ENCODE measurements at regions not wholly inside any gene's neighbourhood (a gene's known extent, or its start where the extent isn't known, plus 50 kb on each side); places are given as distances from the start of the nearest gene placed in this dataset.

DNA sequence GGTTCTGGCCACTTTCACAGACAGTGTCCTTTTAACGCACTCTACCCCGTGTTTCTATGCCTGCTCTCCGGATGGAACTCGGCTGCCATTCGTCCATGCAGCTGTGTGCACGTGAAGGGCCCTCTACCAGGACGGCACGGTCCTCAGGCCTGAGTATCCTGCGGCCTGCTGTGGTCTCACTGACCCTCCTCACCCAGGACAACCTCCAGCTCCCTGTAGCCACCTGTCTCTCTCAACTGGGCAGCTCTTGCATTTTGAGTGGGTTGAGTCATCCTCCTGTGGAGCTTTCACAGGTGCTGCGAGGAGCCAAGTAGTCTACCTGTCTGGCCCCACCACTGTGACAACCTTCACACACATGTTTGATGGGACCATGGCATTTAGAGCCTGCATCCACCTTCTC is 321.7 kb upstream of the TSHZ3 start:
- no peak for DNase-seq

DNA sequence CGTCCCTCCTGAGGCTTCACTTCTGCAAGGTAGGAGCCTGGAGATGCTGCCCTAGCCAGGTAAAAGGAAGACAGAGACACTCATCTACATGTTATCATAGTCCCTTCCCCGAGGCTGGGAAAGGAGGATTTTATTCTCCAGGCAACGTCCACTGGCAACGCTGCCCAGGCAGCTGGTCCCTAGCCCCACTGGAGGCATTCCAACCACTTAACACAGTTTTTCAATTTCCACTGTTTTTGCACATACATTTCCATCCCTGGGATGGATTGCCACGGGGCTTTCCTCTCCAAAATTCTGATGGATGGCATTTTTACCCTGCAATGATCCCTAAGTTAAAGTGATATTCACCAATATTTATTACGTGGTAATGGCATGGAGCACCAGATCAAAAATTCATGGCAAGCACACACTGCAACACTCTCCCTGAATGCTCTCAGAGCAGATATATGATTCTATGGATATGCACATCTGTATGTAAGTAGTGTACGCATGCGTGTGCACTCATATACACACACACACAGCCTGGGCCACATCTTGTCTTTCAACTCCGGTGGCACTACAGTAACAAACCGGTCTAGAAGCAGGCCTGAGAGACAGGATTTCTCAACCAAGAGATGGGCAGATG is 322.3 kb upstream of the TSHZ3 start:
- DNase-seq, result no peak

DNA sequence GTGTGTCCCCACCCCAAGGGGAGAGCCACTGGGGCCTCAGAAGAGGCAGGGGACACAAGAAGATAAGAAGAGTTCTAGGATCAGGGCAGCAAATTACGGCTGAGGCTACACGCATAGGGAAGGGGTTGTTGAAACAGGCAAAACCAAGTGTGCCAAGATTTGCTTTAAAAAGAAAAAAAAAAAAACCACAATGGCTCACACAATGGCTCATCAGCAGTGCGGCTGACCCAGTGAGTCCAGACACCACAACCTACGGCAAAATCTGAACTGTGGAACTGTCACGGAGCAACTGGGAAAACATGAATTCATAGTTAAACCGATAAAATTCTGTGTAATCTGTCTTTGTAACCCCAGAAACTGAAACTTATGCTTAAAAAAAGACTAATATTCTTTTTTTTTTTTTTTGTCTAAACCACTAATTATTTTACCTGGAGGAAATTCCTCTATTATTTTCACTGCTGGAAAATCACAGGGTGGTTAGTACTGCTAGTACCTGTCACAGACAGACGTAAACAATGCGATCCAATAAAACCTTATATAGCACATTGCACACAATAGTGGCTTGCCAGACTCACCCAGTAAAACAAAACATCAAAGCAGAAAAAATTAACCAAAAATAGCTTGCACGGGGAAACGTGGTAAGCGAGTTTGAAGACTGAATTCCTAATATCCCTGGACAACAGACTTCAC is 325.4 kb upstream of the TSHZ3 start:
- no peak for DNase-seq

DNA sequence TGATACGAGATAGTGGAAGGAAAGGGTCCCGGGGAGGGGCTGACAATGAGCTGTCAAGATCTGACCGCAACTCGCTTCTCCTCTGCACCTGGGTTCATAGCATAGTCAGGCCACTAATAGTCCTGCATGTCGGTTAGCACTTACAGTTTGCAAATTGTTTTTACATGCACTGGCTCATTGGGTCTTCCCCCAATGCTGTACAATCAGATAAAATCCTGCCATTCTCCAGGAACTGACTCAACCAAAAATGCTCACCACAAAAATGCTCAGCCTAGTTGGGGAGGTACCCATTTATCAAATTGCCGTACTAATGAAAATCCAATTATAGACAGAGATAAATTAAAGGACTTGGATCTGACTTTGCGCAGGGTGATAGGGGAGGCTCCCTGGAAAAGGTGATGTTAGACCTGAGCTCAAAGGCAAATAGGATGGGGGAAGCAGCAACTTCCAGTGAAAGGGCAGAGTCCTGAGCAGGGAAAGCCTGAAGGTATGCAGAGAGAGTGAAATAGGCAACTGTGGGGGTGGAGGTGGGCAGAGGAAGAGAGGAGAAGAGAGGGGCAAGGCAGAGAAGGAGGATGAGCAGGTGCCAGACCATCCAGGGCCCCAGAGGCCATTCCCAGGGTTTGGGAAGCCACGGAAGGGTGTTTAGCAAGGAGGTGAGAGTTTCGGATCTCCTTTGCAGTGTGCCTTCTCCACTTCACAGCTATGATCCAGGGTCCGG is 326.1 kb upstream of the TSHZ3 start:
- DNase-seq, result no peak

DNA sequence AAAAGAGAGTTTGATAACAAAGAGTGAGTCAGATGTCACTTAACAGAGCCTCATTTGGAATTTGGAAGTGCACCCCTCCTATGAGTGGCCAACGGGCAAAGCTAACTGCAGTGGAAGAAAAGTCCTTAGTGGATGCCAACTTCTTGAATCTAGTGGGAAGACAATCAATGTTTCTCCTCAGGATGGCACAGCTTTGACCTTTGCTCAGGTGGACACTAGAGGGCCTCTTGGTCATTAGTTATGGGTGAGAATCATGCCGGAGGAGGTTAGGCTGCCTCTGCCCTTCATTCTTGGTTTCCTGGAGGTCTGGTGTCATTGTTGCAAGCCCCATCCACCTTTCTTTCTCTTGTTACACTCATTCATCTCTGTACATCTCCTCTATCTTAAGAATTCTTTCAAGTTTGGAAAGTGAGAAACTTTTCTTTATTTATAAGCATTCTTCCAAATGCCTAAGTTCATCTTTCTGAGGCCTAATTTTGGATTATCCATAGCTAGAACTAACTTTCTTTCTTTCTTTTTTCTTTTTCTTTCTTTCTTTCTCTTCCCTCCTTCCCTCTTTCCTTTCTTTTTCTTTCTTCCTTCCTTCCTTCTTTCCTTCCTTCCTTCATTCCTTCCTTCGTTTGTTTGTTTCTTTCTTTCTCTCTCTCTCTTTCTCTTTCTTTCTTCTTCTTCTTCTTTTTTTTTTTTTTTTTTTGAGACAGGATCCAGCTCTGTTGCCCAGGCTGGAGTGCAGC is 327.2 kb upstream of the TSHZ3 start:
- DNase-seq, result no peak

DNA sequence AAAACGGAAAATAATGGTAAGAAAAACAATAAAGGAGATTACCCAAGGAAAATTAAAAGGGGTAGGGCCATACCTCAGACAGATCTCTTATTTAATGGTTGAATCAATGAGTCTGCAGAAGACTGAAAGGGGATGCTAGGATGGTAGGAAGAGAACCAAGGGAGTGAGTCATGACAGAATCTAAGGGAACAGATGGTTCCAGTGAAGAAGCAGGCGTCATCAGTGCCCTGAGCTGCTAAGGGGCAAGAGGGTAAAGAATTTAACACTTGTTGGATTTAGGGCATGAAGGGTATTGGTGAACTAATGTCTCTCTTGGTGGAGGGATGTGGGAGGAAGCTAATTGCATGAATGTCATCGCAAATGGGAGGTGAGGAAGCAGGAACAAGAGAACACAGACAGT is 329.2 kb upstream of the TSHZ3 start:
- no peak for DNase-seq

DNA sequence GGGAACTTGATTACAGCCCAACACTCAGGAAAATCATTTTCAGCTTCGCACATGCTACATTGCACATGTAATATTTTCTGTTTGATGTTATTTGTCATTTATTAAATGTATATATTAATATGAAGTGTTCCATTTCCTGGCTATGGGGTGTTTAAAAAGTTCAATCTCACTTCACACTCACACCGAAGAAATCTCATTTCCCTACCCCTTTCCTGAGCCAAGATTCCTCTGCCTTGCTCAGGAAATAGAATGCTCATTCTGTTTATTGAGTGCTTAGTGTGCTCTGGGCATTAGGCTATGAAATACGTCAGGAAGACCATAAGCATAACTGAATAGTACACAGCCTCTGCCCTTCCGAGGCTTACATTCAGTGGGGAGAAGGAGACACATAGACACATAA is 331.9 kb upstream of the TSHZ3 start:
- DNase-seq, result no peak

DNA sequence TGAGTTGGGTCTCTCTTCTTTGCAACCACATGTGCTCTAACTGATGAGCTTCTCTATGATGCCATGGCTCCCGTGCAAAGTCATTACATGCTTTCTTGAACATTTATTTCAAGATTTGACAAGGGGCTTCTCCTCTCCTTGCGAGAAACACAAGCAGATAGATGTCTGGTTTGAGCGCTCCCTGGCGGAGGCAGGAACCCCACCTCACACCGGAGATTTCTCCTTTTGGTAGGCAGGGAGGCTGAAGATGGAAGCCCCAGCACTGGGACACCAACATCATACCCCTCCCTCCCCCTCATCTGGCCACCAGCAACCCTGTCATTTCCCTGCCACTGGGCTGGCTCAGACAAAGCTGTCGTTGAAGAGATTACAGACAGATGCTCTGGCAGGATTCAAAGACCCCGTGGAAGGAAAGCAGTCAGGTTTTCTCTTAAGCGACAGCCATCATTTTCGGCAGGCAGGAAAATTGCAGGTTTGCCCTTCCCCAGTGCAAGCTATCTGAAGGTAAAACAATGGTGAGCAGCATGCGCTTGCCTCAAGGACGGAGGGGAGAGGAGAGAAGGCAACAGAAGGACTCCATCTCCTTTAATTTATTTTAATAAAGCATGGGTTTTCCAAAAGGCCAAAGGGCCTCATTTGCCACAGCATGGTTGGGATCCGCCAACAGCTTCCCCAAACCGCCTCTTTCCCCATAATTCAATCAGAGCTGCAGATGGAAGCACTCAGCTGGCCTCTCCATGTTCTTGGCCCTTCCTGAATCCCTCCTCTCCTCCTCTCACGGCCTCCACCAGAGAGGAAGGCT is 344.1 kb upstream of the TSHZ3 start:
- no peak for DNase-seq

DNA sequence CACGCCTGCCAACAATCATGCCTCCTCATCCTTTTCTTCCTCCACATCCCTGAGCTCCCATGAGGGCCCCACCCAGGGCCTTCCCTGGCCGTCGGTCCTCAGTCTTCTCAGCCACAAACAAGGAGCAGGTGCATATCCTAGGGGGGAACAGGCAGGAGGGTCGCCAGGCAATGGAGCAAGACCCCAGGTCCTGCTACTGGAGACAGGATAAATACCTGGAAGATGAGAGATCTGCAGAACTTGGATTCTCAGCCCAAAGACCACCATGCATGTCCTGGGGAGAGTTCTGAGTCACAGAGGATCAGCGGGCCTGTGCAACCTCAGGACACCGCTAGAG is 344.7 kb upstream of the TSHZ3 start:
- no peak for DNase-seq

DNA sequence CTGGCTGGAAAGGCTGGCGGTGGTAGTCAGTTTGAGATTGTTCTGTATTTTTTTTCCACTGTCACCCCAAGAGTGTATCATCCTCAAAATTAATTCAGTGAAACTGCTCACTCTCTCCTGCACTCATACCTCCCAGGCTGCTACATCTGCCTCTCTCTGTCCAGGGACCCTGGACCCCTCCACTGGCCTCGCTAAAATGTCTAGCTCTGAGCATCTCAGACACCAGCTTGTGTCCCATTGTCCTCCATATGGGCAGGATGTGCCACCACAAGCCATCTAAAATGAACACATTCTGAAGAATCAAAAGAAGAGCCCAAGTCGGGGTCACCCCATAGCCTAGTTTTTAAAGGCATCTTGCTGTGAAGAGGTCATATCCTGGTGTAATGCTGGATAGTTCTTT is 345.5 kb upstream of the TSHZ3 start:
- no peak for DNase-seq

DNA sequence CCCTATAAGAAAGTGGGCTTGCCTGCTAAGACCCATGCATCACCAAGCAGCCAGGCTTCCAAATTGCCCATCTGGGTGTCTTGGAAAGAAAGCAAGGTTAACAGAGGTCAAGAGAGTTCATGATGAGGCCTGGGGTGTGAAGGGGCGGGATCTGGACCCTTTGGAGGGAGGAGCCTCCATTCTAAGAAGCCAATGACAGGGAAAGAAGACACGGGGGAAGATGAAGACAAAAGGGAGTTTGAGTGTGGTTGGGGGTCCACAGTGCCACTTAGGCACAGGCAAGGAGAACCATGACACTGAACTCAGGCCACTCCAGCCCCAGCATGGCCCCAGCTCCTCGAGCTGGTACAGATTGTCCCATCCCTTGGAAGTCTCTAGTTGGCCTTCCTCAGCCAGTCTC is 350.2 kb upstream of the TSHZ3 start:
- DNase-seq, result no peak

DNA sequence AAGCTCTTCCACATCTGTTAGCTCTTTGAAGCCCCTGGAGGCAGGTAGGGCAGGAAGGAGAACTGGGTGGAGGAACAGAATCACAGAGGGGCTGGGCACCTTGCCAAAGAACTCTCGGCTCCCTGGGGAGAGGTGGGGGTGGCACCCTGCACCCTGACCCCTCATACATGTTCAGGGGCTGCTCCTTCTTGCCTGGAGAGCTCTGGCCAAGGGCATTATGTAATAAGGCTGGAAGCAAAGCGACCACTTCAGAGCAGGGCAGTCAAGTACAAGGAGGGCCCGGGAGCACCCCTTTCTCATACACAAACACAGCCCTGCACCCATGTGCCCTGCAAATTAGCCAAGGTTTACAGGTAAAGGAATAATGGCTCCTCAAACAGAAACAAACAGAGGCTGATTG is 351.9 kb upstream of the TSHZ3 start:
- DNase-seq, result no peak

DNA sequence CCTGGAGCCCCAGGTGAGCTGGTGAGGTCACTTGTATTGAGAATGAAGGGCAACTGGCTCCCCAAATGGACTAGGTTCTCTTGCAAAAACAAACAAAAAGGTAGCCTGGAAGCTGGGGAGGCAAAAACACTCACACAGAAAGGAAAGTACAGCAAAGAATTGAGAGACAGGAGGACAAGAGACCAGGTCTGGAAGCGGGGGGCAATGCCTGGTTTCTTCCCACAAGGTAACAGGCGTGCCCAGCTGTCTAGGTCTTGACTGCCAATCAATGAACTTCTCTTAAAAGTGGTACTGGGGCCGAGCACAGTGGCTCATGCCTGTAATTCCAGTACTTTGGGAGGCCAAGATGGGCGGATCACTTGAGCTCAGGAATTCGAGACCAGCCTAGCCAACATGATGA is 356.4 kb upstream of the TSHZ3 start:
- no peak for DNase-seq

DNA sequence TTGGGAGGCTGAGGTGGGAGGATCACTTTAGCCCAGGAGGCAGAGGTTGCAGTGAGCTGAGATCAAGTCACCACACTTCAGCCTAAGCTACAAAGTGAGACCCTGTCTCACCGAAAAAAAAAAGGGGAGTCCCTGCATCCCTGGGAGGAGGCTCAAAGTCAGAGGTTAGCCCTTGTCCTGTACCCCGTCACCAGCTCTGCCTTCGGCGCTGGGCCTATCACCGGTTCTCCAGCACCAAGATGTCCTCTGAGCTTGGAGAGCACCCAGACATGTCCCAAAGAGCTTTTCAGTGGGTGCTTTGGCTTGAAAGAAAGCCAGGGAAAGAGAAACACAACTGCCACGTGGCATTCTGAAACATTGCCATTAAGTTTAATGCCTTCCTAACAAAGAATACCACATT is 356.9 kb upstream of the TSHZ3 start:
- DNase-seq, result no peak

DNA sequence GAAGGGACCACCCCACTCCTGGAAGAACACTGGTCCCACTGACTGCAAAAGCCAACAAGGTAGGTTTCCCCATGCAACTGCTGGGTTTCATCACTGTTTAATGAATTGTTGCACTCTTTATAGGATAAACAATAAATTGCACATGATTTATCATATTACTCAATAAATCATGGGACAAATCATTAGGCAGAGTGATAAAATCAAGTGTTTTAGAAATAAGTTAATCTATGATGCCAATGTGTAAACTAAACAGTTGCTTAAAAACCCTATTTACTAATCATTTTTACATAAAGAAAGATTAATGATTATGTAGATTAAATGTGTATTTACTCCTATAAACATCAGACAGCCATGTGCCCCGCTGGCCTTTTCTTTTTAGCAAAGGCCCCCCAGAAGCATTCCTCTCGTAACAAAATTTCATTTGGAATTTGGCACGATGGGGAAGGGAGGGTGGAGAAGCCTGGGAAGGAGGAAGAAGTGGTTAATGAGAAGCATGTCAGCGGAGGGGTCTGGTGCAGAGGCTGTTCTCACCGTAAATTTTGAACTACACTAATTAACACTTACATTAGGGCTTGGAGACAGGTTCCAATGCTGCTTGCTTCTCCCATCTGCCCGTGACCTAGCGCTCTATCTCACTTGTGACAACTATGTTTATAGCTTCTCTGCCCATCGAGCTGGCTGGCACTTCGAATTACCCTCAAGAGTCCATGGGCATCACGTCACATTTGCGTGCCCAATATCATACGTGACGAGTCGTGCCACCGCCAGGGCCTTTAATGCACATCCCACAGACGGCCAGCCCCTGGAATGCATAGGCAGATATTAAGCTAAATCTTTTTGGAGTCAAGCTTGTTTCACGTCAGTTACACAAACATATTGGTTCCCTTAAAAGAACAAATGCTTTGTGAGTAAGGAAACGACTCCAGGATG is 357.7 kb upstream of the TSHZ3 start:
- no peak for DNase-seq

DNA sequence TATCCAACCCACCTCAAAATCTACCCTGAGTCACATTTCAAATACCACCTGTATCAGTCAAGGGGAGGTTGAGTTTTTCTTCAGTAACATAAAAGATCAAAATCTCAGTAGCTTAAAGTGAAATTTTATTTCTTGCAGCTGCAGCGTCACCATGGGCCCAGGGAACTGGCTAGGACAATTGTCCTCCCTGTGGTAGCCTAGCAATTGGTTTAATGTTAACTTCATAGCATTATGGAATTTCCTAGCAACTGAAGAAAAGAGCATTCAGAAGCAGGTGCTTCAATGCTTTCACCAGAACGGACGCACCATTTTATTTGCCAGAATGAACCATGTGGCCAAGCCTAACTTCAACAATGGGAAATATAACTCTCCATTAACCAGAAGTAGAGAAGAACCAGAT is 359.3 kb upstream of the TSHZ3 start:
- no peak for DNase-seq

DNA sequence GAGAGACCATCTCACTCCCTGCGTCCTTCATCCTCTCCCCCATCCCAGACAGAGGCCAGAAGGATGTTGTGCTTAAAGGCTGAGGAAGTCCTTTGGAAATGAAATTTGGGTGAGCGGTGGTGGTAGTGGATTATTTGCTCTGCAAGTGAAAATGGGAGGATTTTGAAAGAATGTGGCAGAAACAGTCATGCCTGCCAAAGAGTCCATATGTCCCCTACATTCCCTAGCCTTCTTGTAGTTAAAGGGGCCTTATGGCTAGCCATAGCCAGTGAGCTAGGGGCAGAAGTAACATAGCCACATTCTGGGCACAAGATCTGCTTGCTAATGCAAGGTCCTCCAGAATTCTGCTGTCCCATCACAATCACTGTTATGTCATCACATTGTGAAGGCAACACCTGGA is 360.2 kb upstream of the TSHZ3 start:
- no peak for DNase-seq

DNA sequence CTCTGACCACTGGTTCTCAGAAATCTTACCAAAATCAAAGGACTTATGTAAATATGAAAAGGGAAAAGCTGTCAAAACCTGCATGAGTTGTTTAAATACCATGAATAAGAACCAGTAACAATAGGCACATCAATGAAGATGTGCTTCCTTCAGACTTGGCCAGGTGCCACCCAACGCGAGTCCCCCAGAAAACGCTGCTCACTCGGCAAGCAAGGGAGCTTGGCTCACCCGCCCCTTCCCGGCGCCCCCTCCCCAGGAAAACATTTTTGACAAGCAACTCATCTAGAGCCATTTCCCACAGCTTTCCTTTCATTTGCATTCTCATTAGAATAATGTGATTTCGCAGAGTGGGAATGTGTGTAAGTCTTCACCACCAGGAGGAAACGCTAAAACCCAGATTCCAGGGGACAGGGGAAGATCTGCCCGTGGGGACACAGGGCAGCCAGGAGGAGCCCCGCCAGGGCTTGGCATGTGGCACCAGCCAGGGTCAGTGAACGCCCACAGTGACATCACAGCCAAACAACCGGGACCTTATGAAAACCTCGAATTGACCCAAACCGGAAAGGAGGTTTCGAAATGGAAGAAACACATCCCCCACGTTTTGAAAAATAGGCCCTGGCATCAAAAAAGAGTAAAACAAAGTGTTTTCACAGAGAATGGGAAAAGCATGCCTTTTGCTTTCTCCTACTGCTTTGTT is 366.2 kb upstream of the TSHZ3 start:
- DNase-seq, result no peak

DNA sequence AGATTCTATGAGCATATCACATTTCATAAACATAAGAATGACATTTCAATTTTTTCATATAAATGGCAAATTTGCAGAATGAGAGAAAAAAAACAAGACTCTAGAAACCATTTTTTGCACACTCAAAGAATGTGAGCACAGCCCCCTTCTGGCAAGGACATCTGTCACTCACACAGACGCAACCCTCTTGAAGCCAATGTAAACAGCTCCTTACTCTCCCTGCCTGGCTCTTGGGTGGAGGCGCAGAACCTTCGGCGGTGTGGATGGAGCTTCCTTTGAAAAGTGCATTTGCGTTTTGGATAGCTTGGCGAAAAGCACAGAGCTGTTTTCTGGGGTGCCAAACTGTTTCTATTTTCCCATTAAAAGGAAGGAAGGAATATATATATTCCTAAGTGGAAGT is 367.6 kb upstream of the TSHZ3 start:
- DNase-seq, result no peak

DNA sequence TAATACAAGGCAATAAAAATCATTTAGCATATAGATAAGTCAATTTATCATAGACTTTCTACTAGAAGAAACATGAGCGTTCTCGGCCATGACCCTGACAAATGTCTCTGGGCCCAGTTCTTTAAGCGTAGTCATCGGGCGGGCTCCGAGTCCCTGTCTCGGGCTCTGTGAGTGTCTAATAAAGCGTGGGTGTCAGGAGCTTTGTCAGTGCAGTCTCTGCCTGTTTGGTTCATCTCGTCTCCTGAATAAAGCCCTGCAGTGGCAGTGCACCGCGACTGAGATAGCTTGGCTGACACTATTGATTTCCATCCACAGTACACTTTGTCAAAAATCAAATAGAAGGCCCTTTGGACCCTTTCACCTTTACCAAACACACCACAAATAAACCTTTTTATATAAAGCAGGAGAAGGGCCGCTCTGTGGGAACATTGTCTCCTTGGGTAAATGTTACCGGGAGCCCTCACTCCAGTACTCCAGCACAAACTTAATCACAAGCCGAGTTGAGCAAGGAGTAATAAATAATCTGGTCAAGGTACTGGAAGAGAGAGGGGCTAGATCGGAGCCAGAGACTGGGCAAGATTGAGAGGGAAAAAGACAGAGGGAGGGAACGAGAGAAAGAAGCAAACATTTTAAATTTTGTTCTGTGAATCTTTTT is 368.2 kb upstream of the TSHZ3 start:
- DNase-seq, result no peak

DNA sequence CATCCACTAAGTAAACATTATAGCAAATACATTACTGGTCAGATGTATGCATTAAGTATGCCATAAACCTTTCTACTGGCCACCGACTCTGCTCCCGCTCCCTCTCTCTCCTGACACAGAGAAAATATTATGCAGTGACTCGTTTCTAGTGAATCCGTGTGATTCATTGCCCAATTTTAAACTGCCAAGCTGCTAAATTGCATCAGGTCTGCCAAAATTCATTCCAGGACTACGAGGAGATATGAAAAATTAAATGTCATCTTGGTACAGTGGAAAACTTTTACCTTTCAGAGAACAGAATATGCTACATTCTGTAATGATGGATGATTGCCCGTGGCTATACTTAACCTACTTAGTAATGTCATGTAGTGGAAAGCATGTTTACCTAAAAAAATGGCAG is 368.8 kb upstream of the TSHZ3 start:
- DNase-seq, result no peak

Measured in DMS153 (cell line).